HCT116 (cell line): ENCODE measurements at regions not wholly inside any gene's neighbourhood (a gene's known extent, or its start where the extent isn't known, plus 50 kb on each side); places are given as distances from the start of the nearest gene placed in this dataset.

ENCODE experiments used
- ATAC-seq: fragments of 200-7000 bp; cut with Tn5 transposase; 2 replicates; pipeline ENCODE4 v1.9.1; 2020; ENCODE audit warnings: mild to moderate bottlenecking, moderate library complexity
- BruUV-seq: library from RNA; stranded (reverse); fragments of 400-500 nt; replicated peaks from 2 replicates; lab custom pipeline; 2021; lab: Mats Ljungman, UMichigan
- CTCF ChIA-PET: fragments of 300-600 bp; sonication (Branson Sonifier 250); formaldehyde crosslinking; loops from one replicate; lab custom pipeline; 2021; ENCODE audit warnings: antibody characterized with exemption; lab: Charles Lee
- POLR2A ChIA-PET: fragments of 300-600, 350-600 bp; sonication (Branson Sonifier 250); formaldehyde crosslinking; loops from one replicate; lab custom pipeline; 2021; ENCODE audit warnings: antibody characterized with exemption; lab: Charles Lee
- RAD21 ChIA-PET, 2 experiments: fragments of 300-600 bp; sonication (Branson Sonifier 250); formaldehyde crosslinking; loops; one replicate each; lab custom pipeline; 2023; ENCODE audit warnings: low total read pairs in 2 of 2; ENCODE audit not compliant: uncharacterized antibody in 2 of 2, unreplicated experiment in 2 of 2, low non-redundant PET in 1 of 2; lab: Charles Lee
- DNase-seq: peaks from one replicate; pipeline ENCODE4 v3.0.0-alpha.2; 2010; ENCODE audit warnings: low read depth, low spot score
- H2AFZ ChIP-seq: fragments of 200-600 bp; shearing (Covaris generic), sonication (generic); 2 replicates; pipeline ENCODE4 v1.6.1; 2017; ENCODE audit warnings: low read depth, mixed run types, mixed read lengths, antibody characterized with exemption, low read length; ENCODE audit not compliant: poor library complexity, severe bottlenecking
- H3K27ac ChIP-seq: 2 replicates; pipeline ENCODE4 v1.5.1; 2012; ENCODE audit warnings: low read depth, low read length
- H3K27me3 ChIP-seq: fragments of 200-600 bp; sonication (generic); 2 replicates; pipeline ENCODE4 v1.6.1; 2016; ENCODE audit warnings: mixed run types, low read length, mixed read lengths; ENCODE audit not compliant: insufficient read depth
- H3K36me3 ChIP-seq, 2 experiments: fragments of 200-500 bp in 1 of 2; fragments of 200-600 bp in 1 of 2; sonication (Bioruptor generic) in 1 of 2; sonication (generic) in 1 of 2; 2 replicates each; pipeline versions ENCODE4 v1.5.1 to v1.6.1; 2014 to 2016; ENCODE audit warnings: low read length in 2 of 2, inconsistent platforms in 1 of 2, mixed read lengths in 1 of 2, mixed run types in 1 of 2; ENCODE audit not compliant: insufficient read depth in 2 of 2, control insufficient read depth in 1 of 2
- H3K4me1 ChIP-seq, 2 experiments: fragments of 200-600 bp in 1 of 2; sonication (generic) in 1 of 2; 2 replicates each; pipeline versions ENCODE4 v1.5.1 to v1.6.1; 2012 to 2017; ENCODE audit warnings: low read length in 2 of 2, inconsistent platforms in 1 of 2, mild to moderate bottlenecking in 1 of 2, mixed read lengths in 1 of 2, mixed run types in 1 of 2, moderate library complexity in 1 of 2; ENCODE audit not compliant: insufficient read depth in 2 of 2, control insufficient read depth in 1 of 2
- H3K4me2 ChIP-seq: fragments of 200-600 bp; sonication (generic); 2 replicates; pipeline ENCODE4 v1.6.1; 2017; ENCODE audit warnings: mixed run types, low read length, mixed read lengths
- H3K4me3 ChIP-seq, 2 experiments: fragments of 200-600 bp in 1 of 2; sonication (generic) in 1 of 2; replicated peaks in 1 of 2; 2 replicates each; pipeline ENCODE4 v1.5.1; 2011 to 2016; ENCODE audit warnings: low read length in 2 of 2, control low read depth in 1 of 2, low read depth in 1 of 2, mild to moderate bottlenecking in 1 of 2, mixed read lengths in 1 of 2, mixed run types in 1 of 2
- H3K79me2 ChIP-seq: fragments of 200-600 bp; sonication (generic); 2 replicates; pipeline ENCODE4 v1.6.1; 2017; ENCODE audit warnings: mild to moderate bottlenecking, mixed run types, low read length, moderate library complexity, mixed read lengths; ENCODE audit not compliant: insufficient read depth
- H3K9ac ChIP-seq: fragments of 200-600 bp; sonication (generic); 2 replicates; pipeline ENCODE4 v1.6.1; 2016; ENCODE audit warnings: low read length, mixed read lengths
- H3K9me2 ChIP-seq: fragments of 200-600 bp; sonication (generic), shearing (Covaris generic); 2 replicates; pipeline ENCODE4 v1.6.1; 2017; ENCODE audit warnings: mixed run types, mild to moderate bottlenecking, moderate library complexity; ENCODE audit not compliant: insufficient read depth
- H3K9me3 ChIP-seq, 2 experiments: fragments of 200-500 bp in 1 of 2; fragments of 200-600 bp in 1 of 2; sonication (Bioruptor generic) in 1 of 2; sonication (generic) in 1 of 2; 2 replicates each; pipeline ENCODE4 v1.6.1; 2014 to 2017; ENCODE audit warnings: low read length in 2 of 2, mixed read lengths in 2 of 2, inconsistent platforms in 1 of 2, low read depth in 1 of 2, mild to moderate bottlenecking in 1 of 2, mixed run types in 1 of 2, moderate library complexity in 1 of 2; ENCODE audit not compliant: control insufficient read depth in 1 of 2, insufficient read depth in 1 of 2
- H4K20me1 ChIP-seq: fragments of 200-600 bp; sonication (generic), shearing (Covaris generic); 2 replicates; pipeline ENCODE4 v1.6.1; 2017; ENCODE audit warnings: mixed run types, mild to moderate bottlenecking, moderate library complexity; ENCODE audit not compliant: insufficient read depth
- ATF3 ChIP-seq: IDR thresholded peaks from 2 replicates; pipeline ENCODE4 v1.6.1; 2012
- CBX3 ChIP-seq: IDR thresholded peaks from 2 replicates; pipeline ENCODE4 v1.6.1; 2012; ENCODE audit warnings: low read depth
- CEBPB ChIP-seq: IDR thresholded peaks from 2 replicates; pipeline ENCODE4 v1.6.1; 2012; ENCODE audit warnings: low read depth
- EGR1 ChIP-seq: IDR thresholded peaks from 2 replicates; pipeline ENCODE4 v1.6.1; 2012; ENCODE audit warnings: low read depth
- ELF1 ChIP-seq: IDR thresholded peaks from 2 replicates; pipeline ENCODE4 v1.6.1; 2012; ENCODE audit warnings: low read depth, borderline replicate concordance
- EZH2 ChIP-seq: fragments of 200-600 bp; sonication (generic); IDR thresholded peaks from 2 replicates; pipeline ENCODE4 v1.6.1; 2017; ENCODE audit warnings: antibody characterized with exemption, mixed run types
- FOSL1 ChIP-seq: IDR thresholded peaks from 2 replicates; pipeline ENCODE4 v1.6.1; 2012; ENCODE audit warnings: low read depth
- JUND ChIP-seq: IDR thresholded peaks from 2 replicates; pipeline ENCODE4 v1.6.1; 2012
- MAX ChIP-seq: IDR thresholded peaks from 2 replicates; pipeline ENCODE4 v1.6.1; 2012
- POLR2A ChIP-seq: IDR thresholded peaks from 2 replicates; pipeline ENCODE4 v1.7.0; 2011; ENCODE audit warnings: borderline replicate concordance; ENCODE audit not compliant: insufficient read depth, insufficient read length; ENCODE audit errors: extremely low read depth
- POLR2AphosphoS5 ChIP-seq: IDR thresholded peaks from 2 replicates; pipeline ENCODE4 v1.6.1; 2011; ENCODE audit warnings: mild to moderate bottlenecking, low read depth, low read length, moderate library complexity
- RAD21 ChIP-seq: IDR thresholded peaks from 2 replicates; pipeline ENCODE4 v1.6.1; 2012; ENCODE audit warnings: low read depth, mild to moderate bottlenecking
- SP1 ChIP-seq: IDR thresholded peaks from 2 replicates; pipeline ENCODE4 v1.6.1; 2012; ENCODE audit warnings: low read depth
- SRF ChIP-seq: IDR thresholded peaks from 2 replicates; pipeline ENCODE4 v1.6.1; 2012; ENCODE audit warnings: low read depth
- TCF7L2 ChIP-seq: IDR thresholded peaks from 2 replicates; pipeline ENCODE4 v1.7.0; 2011; ENCODE audit warnings: borderline replicate concordance, inconsistent platforms; ENCODE audit not compliant: insufficient read depth, insufficient read length; ENCODE audit errors: extremely low read depth
- YY1 ChIP-seq: IDR thresholded peaks from 2 replicates; pipeline ENCODE4 v1.6.1; 2011; ENCODE audit warnings: low read length, low read depth, moderate library complexity, mild to moderate bottlenecking; ENCODE audit not compliant: insufficient replicate concordance; ENCODE audit errors: extremely low read depth
- ZBTB33 ChIP-seq: IDR thresholded peaks from 2 replicates; pipeline ENCODE4 v1.6.1; 2011; ENCODE audit warnings: mild to moderate bottlenecking, low read length, moderate library complexity; ENCODE audit not compliant: insufficient replicate concordance; ENCODE audit errors: extremely low read depth
- ZFX ChIP-seq: fragments of 450-650 bp; IDR thresholded peaks from 2 replicates; pipeline ENCODE4 v1.6.1; 2017
- intact Hi-C: fragments of 100-400 bp; cut with micrococcal nuclease; formaldehyde crosslinking; loops from 2 replicates; pipeline ENCODE4 v1.10.0; 2022

GRCh38 chr1:101295209-101295608 is 58.4 kb downstream of the S1PR1 start:
- CTCF ChIA-PET = interaction anchor here (0.7 kb wide), 1 partner anchor 14 kb away, joined by 3 read pairs; no protein-coding TSS in a partner anchor
- H3K4me3 ChIP-seq = no peak overlapping the region
- RAD21 ChIA-PET = no interaction called here
- BruUV-seq = no TSS peak
- H3K27ac ChIP-seq = no peak overlapping the region
- H3K27me3 ChIP-seq = peaks cover 7% of the 10 kb centered on the region; the same call in 1 of the 2 replicates
- TF ChIP-seq POLR2A (no peak), JUND (peak; percentile 29; the same call in 1 of the 2 replicates), TCF7L2 (peak; percentile 50), ZBTB33 (no peak), ATF3 (no peak), FOSL1 (0 out of 2 replicates have a peak, but pooled peaks have one; percentile 24)
- no peaks in the 10 kb centered on the region for H4K20me1 ChIP-seq
- H3K9ac ChIP-seq = no peak overlapping the region
- H3K79me2 ChIP-seq = no peaks in the 10 kb centered on the region
- H3K9me3 ChIP-seq = no peaks in the 10 kb centered on the region
- no peaks in the 10 kb centered on the region for H3K9me2 ChIP-seq
- intact Hi-C loops = no loop called here
- peaks cover 3 to 4% of the 10 kb centered on the region in 2 experiments; a peak in 2 of 4 replicates for H3K4me1 ChIP-seq
- H3K4me2 ChIP-seq = no peak overlapping the region
- H2AFZ ChIP-seq = no peak overlapping the region
- peak; percentile 58; the same call in 1 of the 2 replicates for ATAC-seq
- no peak for DNase-seq
- POLR2A ChIA-PET = no interaction called here
- no peaks in the 10 kb centered on the region for H3K36me3 ChIP-seq

GRCh38 chr1:101298663-101299062 is 61.8 kb downstream of the S1PR1 start:
- H3K4me3 ChIP-seq = no peak overlapping the region
- CTCF ChIA-PET = interaction anchor here (1.8 kb wide), 1 partner anchor 10 kb away, joined by 4 read pairs; no protein-coding TSS in a partner anchor
- H3K9ac ChIP-seq = no peak overlapping the region
- H3K27me3 ChIP-seq = peaks cover 7% of the 10 kb centered on the region; the same call in 1 of the 2 replicates
- RAD21 ChIA-PET = no interaction called here
- POLR2A ChIA-PET = no interaction called here
- H2AFZ ChIP-seq = no peak overlapping the region
- intact Hi-C loops = no loop called here
- H4K20me1 ChIP-seq = no peaks in the 10 kb centered on the region
- H3K9me2 ChIP-seq = no peaks in the 10 kb centered on the region
- peaks cover 0 to 4% of the 10 kb centered on the region in 2 experiments; a peak in 1 of 4 replicates for H3K4me1 ChIP-seq
- ATAC-seq (no peak), DNase-seq (no peak)
- H3K79me2 ChIP-seq = no peaks in the 10 kb centered on the region
- no TSS peak for BruUV-seq
- no peaks in the 10 kb centered on the region for H3K36me3 ChIP-seq
- H3K27ac ChIP-seq = no peak overlapping the region
- H3K9me3 ChIP-seq = no peaks in the 10 kb centered on the region
- H3K4me2 ChIP-seq = no peak overlapping the region
- TF ChIP-seq EZH2 = no peak
- TF ChIP-seq SP1 = no peak
- no peak for TF ChIP-seq ELF1
- TF ChIP-seq FOSL1 = no peak
- TF ChIP-seq TCF7L2 = no peak
- TF ChIP-seq CBX3 = no peak
- no peak for TF ChIP-seq CEBPB
- TF ChIP-seq SRF = no peak
- TF ChIP-seq YY1 = no peak
- no peak for TF ChIP-seq EGR1
- TF ChIP-seq MAX = no peak
- TF ChIP-seq POLR2AphosphoS5 = no peak
- TF ChIP-seq RAD21 = no peak
- TF ChIP-seq POLR2A = no peak
- no peak for TF ChIP-seq JUND
- TF ChIP-seq ZFX = no peak
